Adrenal gland (tissue), 9 donors: ENCODE measurements at regions not wholly inside any gene's neighbourhood (a gene's known extent, or its start where the extent isn't known, plus 50 kb on each side); places are given as distances from the start of the nearest gene placed in this dataset.

Experiments used
- DNase-seq, 7 donors: peaks; one replicate each; pipeline ENCODE4 v3.0.0-alpha.2; 2019 to 2020
- H3K27ac ChIP-seq, 5 donors: fragments of 200-600 bp; sonication (generic) in 4 of 5; 1 replicate in 3 of 5; 2 replicates in 2 of 5; pipeline versions ENCODE4 v1.5.1 to v1.8.0; 2016 to 2020; ENCODE audit warnings: mild to moderate bottlenecking in 1 of 5
- H3K27me3 ChIP-seq: fragments of 200-600 bp; 2 replicates; pipeline ENCODE4 v1.8.0; 2021
- H3K36me3 ChIP-seq, 2 donors: fragments of 200-600 bp; replicated peaks in 1 of 2; 1 replicate in 1 of 2; 2 replicates in 1 of 2; pipeline versions ENCODE4 v1.5.1 to v1.8.0; 2018 to 2022
- H3K4me1 ChIP-seq, 2 donors: fragments of 200-600 bp; replicated peaks in 1 of 2; 1 replicate in 1 of 2; 2 replicates in 1 of 2; pipeline versions ENCODE4 v1.5.1 to v1.8.0; 2018 to 2021
- H3K4me3 ChIP-seq, 4 donors: fragments of 200-600 bp; sonication (generic) in 3 of 4; one replicate each; pipeline ENCODE4 v1.5.1; 2016 to 2018
- H3K9me3 ChIP-seq, 3 donors: fragments of 200-600 bp; sonication (generic) in 1 of 3; replicated peaks in 1 of 3; 1 replicate in 2 of 3; 2 replicates in 1 of 3; pipeline versions ENCODE4 v1.5.1 to v1.8.0; 2016 to 2021
- POLR2A ChIP-seq, 2 donors: fragments of 450-650 bp; IDR thresholded peaks; one replicate each; pipeline ENCODE4 v1.6.1; 2017; ENCODE audit warnings: antibody characterized with exemption in 2 of 2, mild to moderate bottlenecking in 2 of 2, moderate library complexity in 1 of 2
- WGBS, 4 donors: extraction: QIAGEN DNeasy Blood & Tissue Kit in 2 of 4; methylation state at CpG; one replicate each; pipeline versions ENCODE4 v1.1.5 to v1.1.7; 2013 to 2017; 5-methylcytosine and 5-hydroxymethylcytosine counted together
- intact Hi-C, 2 donors: fragments of 100-400 bp; cut with DNase I; formaldehyde crosslinking; loops; one replicate each; pipeline versions ENCODE4 v1.14.1 to v1.15.0; 2022 to 2023
- TF ChIP-seq, protein P1 (sequence below), 6 experiments: fragments of 450-650 bp in 4 of 6; fragments of 200-600 bp in 2 of 6; sonication (generic) in 1 of 6; IDR thresholded peaks; 1 replicate in 5 of 6; 2 replicates in 1 of 6; pipeline versions ENCODE4 v1.5.1 to v1.8.0; 2016 to 2021; ENCODE audit warnings: antibody characterized with exemption in 6 of 6, mild to moderate bottlenecking in 2 of 6, moderate library complexity in 1 of 6
- donor health status: healthy with polysubstance abuse.
- donor health status: Bipolar disorder and iron deficiency.
- donor health status: DM: yes; HTN: yes; CAD: no.
- donor health status: DM: no; HTN: no; CAD: no.
- donor health status: DM: no; HTN: no; CAD: no.

DNA sequence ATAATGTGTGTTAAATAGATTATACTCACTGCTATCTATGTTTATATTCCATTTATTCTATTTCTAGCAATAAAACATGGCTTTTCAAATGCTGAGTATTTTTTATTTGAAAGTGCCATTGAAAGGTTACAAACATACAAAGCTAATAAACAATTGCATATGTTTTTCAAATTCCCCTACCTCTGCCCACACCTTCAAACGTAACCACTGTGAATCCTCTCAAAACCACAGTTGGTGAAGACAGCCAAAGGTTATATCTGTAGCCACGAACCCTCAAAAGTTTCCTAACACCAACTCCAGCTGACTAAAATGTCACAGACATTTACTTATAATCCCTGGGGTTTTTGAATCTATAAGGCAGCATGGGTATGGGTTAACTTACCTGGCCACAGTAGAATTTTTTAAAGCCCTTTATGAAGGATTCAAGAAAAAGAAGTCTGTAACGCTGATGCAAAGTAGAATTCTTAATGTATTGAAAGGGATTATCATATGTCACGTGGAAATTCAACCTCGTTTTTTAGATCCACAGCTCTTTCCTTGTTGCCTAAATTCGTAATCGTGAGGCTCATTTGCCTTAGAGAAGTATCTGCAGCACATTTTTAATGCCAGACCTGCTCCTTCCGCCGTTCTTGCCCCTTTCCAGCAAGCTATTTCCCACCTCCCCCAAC lies 122.5 kb upstream of the ZC3H12C start:
- no peaks in the 10 kb centered on the region for H3K27me3 ChIP-seq
- H3K27ac ChIP-seq = no peak overlapping the region
- DNase-seq = no peak
- intact Hi-C loops = no loop called here
- peaks cover 0 to 22% of the 10 kb centered on the region in 2 donors for H3K4me1 ChIP-seq
- H3K9me3 ChIP-seq = no peaks in the 10 kb centered on the region
- 77 to 82% (median 78%) methylated on average over 9 of the region's 9 CpGs for WGBS, 4 donors
- no peaks in the 10 kb centered on the region for H3K36me3 ChIP-seq
- TF ChIP-seq, protein P1, sequence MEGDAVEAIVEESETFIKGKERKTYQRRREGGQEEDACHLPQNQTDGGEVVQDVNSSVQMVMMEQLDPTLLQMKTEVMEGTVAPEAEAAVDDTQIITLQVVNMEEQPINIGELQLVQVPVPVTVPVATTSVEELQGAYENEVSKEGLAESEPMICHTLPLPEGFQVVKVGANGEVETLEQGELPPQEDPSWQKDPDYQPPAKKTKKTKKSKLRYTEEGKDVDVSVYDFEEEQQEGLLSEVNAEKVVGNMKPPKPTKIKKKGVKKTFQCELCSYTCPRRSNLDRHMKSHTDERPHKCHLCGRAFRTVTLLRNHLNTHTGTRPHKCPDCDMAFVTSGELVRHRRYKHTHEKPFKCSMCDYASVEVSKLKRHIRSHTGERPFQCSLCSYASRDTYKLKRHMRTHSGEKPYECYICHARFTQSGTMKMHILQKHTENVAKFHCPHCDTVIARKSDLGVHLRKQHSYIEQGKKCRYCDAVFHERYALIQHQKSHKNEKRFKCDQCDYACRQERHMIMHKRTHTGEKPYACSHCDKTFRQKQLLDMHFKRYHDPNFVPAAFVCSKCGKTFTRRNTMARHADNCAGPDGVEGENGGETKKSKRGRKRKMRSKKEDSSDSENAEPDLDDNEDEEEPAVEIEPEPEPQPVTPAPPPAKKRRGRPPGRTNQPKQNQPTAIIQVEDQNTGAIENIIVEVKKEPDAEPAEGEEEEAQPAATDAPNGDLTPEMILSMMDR (IDR thresholded peaks at IDR 0.05) = no peak
- no peak for TF ChIP-seq POLR2A (IDR thresholded peaks at IDR 0.05)
- no peak overlapping the region for H3K4me3 ChIP-seq

DNA sequence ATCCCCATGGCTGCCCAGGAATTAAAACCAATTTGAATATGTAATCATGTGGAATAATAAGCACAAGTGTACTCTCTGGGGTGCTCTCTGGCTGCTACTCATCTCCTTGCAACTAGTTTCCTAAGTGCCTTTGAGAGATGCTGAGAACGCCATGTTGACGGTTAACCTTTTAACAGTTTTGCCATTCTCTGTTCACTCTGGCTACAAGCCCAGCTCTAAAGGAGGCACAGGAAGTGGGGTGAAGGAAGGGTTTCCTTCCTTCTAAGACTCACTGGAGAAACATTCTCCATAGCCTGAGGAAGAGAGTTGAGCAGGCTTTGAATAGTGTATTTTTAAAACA lies 122.0 kb upstream of the ZC3H12C start:
- no peaks in the 10 kb centered on the region for H3K9me3 ChIP-seq
- peaks cover 0 to 22% of the 10 kb centered on the region in 2 donors for H3K4me1 ChIP-seq
- H3K36me3 ChIP-seq = no peaks in the 10 kb centered on the region
- DNase-seq = peak in 2 of 7 donors; percentile 23 to 25
- TF ChIP-seq, protein P1 (IDR thresholded peaks at IDR 0.05) = no peak
- no peak for TF ChIP-seq POLR2A (IDR thresholded peaks at IDR 0.05)
- 36 to 63% (median 50%) methylated on average over 2 of the region's 2 CpGs for WGBS, 4 donors
- H3K4me3 ChIP-seq = no peak overlapping the region
- H3K27ac ChIP-seq = no peak overlapping the region
- no peaks in the 10 kb centered on the region for H3K27me3 ChIP-seq
- intact Hi-C loops = no loop called here

DNA sequence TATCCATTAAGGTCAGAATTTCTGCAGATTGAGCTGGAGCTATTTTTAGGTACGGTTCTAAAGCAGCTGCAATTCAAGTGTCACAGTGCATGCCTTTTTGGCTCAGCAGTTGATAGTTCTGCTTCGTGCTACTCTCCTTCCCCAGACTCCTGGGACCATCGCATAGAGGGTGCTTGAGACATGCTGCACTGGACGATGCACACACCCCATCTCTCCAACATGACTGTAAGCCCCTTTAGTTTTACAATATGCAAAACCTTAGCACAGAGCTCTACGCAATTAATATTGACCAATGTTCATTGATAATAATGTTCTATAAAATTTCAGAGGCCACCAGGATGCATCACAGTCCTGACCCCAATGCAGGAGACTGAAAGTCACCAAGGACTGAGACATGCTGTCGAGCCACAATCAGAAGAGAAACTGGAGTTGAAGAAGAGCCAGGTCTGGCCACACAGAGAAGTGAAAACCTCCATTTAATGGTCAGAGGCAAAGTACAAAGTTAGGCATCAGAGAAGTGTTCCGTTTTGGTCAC lies 120.9 kb upstream of the ZC3H12C start:
- intact Hi-C loops = no loop called here
- Histone ChIP-seq H3K36me3 (no peaks in the 10 kb centered on the region), H3K4me3 (no peak overlapping the region), H3K9me3 (no peaks in the 10 kb centered on the region), H3K4me1 (peaks cover 0 to 22% of the 10 kb centered on the region in 2 donors), H3K27ac (no peak overlapping the region), H3K27me3 (no peaks in the 10 kb centered on the region)
- DNase-seq = no peak
- TF ChIP-seq POLR2A (IDR thresholded peaks at IDR 0.05) = no peak
- TF ChIP-seq, protein P1 (IDR thresholded peaks at IDR 0.05) = no peak
- WGBS, 4 donors = 46 to 57% (median 53%) methylated on average over 7 of the region's 7 CpGs

DNA sequence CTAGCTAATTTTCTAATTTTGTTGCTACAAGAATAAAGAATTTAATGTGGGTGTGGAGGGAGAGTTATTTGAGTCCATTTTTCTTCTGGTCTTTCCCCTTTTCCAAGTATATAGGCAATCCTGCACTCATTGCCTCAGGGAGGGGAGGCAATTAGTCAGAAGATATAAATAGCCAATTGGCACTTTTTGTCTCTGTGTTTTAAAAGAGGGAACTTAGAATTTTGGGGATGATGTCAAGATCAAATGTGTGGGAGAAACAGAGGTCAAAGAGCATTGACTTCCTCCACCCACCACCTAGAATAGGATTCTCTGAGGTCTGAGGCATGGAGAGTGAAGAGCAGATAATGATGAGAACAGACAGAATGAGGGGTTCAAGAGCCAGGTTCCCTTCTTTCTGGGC lies 120.3 kb upstream of the ZC3H12C start:
- H3K4me3 ChIP-seq = no peak overlapping the region
- H3K4me1 ChIP-seq = peaks cover 0 to 22% of the 10 kb centered on the region in 2 donors
- no peak overlapping the region for H3K27ac ChIP-seq
- H3K27me3 ChIP-seq = no peaks in the 10 kb centered on the region
- intact Hi-C loops = no loop called here
- no peaks in the 10 kb centered on the region for H3K9me3 ChIP-seq
- no peak for DNase-seq
- no peaks in the 10 kb centered on the region for H3K36me3 ChIP-seq
- TF ChIP-seq, protein P1 (IDR thresholded peaks at IDR 0.05) = no peak
- TF ChIP-seq POLR2A (IDR thresholded peaks at IDR 0.05) = no peak
